ENCODE measurements at regions not wholly inside any gene's neighbourhood (a gene's known extent, or its start where the extent isn't known, plus 50 kb on each side); places are given as distances from the start of the nearest gene placed in this dataset.

DNA sequence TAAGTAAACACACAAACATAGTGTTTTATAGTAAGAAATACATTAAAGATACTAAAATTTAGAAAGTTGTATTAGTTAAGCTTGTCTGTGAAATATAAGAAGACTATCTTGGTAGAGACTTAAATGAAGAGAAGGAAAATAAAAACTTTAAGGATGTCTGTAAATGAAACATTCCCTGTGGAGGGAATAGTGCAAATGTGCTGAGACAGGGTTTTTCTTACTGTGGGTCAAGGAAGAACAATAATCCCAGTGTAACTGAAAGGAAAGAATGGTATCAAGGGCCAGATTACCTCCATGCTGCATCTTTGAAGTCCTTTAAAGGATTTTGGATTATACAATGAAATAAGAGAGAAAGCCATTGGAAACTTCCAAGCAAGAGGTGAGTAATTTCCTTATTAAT lies 547.5 kb upstream of the PCDH15 start:
- no peak for DNase-seq (ENCODE audit: insufficient read length, low spot score)
- no peak for FAIRE-seq
- TF ChIP-seq POLR2A (IDR thresholded peaks at IDR 0.05; ENCODE audit: low read depth, low read length) = no peak

DNA sequence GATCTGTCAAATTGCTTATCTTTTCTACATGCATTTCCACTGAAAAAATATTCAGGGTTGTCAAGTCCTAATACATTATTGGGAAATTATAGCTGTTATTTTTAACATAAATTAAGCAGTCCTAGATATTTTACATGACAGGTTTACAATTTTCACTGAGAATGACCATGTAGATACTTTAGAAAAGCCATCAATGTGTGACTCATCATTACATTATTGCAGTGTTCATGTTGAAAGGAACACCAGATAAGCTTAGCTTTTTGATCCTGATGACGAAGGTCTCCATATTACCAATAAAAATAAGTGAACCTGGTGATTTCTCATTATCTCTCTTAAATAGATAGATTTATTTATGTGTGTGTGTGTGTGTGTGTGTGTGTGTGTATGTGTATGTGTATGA lies 529.5 kb upstream of the PCDH15 start:
- TF ChIP-seq POLR2A (IDR thresholded peaks at IDR 0.05; ENCODE audit: low read depth, low read length) = no peak
- FAIRE-seq (peak; percentile 55), DNase-seq (ENCODE audit: insufficient read length, low spot score) (no peak)

DNA sequence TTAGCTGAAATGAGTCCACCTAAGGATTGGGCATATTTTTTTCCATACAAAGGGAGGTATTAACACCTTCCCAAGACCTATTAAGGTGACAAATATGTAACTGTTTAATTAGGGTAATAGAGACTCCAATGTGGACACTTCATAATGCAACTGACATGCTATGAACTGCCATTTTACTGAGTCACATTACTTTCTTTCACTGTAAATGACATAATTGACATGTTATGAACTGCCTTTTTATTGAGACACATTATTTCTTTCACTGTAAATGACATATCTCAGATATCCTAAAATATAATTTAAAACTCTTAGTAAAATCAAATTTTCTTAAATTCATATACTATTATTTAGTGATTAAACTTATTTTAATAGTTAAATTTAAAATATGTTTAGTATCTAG lies 528.8 kb upstream of the PCDH15 start:
- TF ChIP-seq POLR2A (IDR thresholded peaks at IDR 0.05; ENCODE audit: low read depth, low read length) = no peak
- no peak for DNase-seq (ENCODE audit: insufficient read length, low spot score)
- no peak for FAIRE-seq

DNA sequence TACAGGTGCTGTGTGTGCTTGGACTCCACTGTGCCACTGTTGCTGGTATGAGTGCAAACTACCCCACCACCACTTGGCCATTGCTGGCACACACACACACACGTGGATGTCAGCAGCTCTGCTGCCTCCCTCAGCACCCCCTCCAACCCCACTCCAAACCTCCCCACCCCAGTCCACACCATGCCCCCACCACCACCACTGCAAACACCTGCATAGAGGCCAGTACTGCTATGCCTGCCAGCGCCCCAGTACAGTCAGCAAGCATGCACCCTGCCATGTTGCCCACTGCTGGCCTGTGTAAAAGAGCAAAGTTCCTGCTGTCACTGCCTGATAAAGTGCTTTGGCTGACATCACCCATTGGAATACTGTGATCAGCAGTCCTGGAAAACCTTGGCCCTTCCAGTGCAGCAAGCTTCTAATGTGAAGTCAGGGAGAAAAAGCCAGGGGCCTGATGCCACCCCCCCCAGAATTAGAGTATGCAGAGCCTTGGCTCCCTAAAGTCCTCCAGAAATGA lies 519.2 kb upstream of the PCDH15 start:
- FAIRE-seq (no peak), DNase-seq (ENCODE audit: insufficient read length, low spot score) (no peak)
- no peak for TF ChIP-seq POLR2A (IDR thresholded peaks at IDR 0.05; ENCODE audit: low read depth, low read length)

DNA sequence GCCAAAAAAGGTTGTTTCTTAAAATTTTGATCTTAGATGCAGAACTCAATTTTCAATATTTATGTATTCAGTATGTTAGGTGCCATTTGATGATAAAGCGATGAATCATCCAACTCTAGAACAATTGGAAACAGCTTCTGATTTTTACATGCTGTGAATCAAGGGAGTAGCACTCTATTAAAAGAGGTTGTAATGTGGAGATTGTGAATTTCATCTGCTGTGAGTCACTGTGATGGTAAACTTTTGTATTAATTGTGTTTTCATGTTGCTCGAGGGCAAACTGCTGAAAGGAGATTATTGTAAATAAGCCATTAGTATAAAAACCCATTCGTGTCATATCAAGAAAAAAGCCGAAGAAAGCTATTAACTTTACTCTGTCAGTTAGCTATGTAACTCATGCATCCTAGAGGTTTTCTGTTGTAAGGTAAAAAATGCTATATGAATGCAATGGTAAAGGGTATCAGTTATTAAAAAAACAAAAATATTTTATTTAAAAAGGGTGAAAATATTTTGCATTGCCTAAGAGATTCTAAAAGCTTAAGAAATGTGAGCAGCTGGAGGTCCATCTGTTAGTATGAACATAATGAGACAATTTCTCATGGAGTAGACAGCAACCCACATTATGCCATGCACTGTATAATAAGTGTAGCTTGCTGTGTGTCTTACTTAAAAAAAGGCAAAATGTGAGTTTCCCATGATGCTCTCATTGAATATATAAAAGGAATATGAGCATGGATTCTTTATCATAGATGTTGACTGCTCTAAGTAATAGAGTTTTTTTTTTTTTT lies 511.0 kb upstream of the PCDH15 start:
- DNase-seq (ENCODE audit: insufficient read length, low spot score) (no peak), FAIRE-seq (peak; percentile 61)
- TF ChIP-seq POLR2A (IDR thresholded peaks at IDR 0.05; ENCODE audit: low read depth, low read length) = no peak

DNA sequence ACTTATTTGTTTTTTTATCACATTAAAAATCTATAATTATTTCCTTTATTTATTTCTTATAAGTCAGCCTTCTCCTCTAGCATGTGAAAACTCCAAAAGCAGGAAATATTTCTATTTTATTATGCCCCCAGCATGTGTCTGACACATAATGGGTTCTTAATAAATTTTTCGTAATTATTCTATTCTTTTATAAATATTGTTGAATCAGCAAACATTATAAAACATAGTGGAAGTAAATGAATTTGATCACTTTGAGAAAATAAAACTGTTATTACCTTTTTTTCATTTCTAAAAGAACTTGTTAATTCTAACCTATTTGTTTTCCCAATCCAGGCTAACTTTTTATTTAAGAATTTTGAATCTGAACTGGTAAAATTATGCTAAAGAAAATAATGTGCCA lies 509.1 kb upstream of the PCDH15 start:
- no peak for TF ChIP-seq POLR2A (IDR thresholded peaks at IDR 0.05; ENCODE audit: low read depth, low read length)
- FAIRE-seq (no peak), DNase-seq (ENCODE audit: insufficient read length, low spot score) (no peak)

DNA sequence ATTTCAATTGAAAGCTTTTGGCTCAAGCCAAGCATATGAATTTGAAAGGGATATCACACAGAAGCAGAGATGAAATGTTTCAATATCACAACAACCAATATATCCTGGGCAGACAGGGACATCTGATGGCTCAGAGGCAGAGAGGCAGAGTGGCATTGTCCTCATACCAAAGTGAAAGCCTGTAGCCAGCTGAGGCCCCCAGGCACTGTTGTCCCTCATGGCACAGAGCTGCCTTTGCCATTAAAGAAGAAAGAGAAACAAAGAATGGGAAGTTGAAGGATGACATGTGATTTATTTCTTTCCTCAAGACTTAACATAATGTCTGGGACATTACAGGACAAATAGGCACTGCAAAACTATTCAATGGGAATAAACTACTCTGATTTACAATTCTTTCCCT lies 504.3 kb upstream of the PCDH15 start:
- FAIRE-seq = no peak
- no peak for TF ChIP-seq POLR2A (IDR thresholded peaks at IDR 0.05; ENCODE audit: low read depth, low read length)
- no peak for DNase-seq (ENCODE audit: insufficient read length, low spot score)

DNA sequence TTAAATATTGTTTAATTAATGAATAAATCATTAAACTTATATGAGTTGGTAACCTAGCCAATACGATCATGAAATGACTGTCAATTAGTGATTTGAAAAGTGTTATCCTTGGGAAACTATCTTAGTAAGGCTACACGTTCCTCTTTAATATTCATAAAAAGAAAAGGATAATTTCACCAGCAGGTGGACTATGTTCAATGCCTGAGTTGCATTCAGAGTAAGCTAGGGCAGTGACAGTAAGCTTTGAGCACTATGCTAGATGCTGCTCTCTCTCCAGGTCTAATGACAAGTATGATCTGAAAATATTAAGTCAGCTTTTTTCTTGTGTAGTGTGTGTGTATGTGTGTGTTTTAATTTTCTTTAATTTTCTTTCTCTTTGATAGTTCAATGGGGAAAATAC lies 486.3 kb upstream of the PCDH15 start:
- DNase-seq (ENCODE audit: insufficient read length, low spot score) (no peak), FAIRE-seq (no peak)
- TF ChIP-seq POLR2A (IDR thresholded peaks at IDR 0.05; ENCODE audit: low read depth, low read length) = no peak

DNA sequence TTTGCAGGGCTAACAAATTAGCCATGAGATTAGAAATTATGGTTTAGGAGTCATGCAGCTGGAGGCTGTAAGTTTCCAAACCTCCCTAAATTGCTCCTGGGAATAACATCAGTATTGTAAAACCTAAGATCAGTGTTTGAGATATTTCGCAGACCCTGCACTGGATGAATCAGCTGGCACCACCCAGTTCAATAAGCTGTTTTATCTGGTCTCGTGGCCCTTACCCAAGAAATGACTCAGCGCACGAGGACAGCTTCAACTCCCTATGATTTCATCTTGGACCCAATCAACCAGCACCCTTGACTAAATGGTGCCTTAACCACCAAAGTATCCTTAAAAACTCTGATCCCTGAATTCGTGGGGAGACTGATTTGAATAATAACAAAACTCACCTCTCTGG lies 482.0 kb upstream of the PCDH15 start:
- TF ChIP-seq POLR2A (IDR thresholded peaks at IDR 0.05; ENCODE audit: low read depth, low read length) = no peak
- FAIRE-seq (no peak), DNase-seq (ENCODE audit: insufficient read length, low spot score) (no peak)

DNA sequence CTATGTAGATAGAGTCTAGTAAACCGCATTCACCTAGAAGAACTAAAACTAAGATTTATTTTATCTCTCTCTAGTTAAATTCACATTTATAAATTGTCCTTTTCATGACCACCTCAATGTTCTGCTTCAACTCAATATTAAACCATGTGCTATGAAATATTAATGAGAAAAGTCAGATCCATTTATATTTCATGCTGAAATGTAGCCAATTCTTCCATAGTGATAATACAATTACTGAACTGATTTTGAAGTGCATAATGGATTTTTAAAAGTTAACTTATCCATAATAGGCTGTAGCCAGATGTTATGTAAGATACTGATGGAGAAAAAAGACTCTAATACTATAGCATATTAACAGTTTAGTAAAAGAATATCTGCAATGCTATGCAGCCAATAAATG lies 479.7 kb upstream of the PCDH15 start:
- FAIRE-seq (no peak), DNase-seq (ENCODE audit: insufficient read length, low spot score) (no peak)
- TF ChIP-seq POLR2A (IDR thresholded peaks at IDR 0.05; ENCODE audit: low read depth, low read length) = no peak

DNA sequence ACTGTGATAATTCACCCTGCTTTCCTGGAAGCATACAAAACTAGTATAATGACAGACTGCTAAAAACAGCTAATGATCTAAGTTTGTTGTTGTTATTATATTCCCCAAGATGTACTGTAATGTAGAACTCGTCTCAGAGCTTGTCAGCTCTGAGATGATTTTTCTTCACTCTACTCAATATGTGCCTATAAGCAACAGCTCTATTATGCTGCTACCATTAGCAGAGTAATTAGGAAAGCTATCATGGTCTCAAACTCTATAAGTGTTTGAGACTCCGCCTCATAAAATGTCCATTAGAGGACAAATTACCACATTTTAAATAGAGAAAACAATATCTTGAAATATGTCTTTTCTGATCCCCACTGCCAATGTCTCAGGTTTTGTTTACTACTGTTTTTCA lies 476.5 kb upstream of the PCDH15 start:
- TF ChIP-seq POLR2A (IDR thresholded peaks at IDR 0.05; ENCODE audit: low read depth, low read length) = no peak
- DNase-seq (ENCODE audit: insufficient read length, low spot score) (no peak), FAIRE-seq (no peak)

DNA sequence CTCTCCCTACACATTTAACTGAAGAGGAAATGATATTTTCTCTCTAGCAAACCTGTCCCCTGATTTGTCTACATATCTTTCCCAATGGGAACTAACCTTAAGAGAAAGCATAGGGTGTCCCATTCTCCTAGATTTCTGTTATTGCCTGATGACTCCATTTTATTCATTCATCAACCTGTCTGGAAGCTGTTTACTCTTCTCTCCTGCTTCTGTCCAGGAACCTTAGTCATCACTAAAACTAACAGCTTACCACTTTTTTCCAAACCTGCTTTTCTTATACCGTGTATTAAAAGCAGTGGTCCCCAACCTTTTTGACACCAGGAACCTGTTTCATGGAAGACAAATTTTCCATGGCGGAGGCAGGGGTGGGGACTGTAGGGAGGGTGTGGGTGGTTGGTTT lies 473.3 kb upstream of the PCDH15 start:
- no peak for TF ChIP-seq POLR2A (IDR thresholded peaks at IDR 0.05; ENCODE audit: low read depth, low read length)
- DNase-seq (ENCODE audit: insufficient read length, low spot score) (no peak), FAIRE-seq (peak; percentile 36)

DNA sequence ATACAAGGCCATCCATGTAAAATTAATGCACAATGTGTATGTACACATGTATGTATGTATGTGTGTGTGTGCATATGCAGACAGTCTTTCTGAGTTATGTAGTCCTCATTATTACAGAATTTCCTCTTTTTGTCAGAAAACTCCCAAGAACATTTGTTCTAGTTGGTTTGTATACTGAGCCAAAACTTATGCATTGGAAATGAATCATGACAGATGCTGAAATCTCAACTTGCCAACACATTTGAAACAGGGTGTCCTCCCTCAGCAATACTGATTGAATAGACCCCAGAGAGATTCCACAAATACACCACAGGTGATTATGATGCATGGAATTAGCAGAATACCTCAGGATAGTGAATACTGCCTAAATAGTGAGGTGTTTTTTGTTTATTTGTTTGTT lies 472.9 kb upstream of the PCDH15 start:
- DNase-seq (ENCODE audit: insufficient read length, low spot score) = no peak
- TF ChIP-seq POLR2A (IDR thresholded peaks at IDR 0.05; ENCODE audit: low read depth, low read length) = no peak
- FAIRE-seq = peak; percentile 11

DNA sequence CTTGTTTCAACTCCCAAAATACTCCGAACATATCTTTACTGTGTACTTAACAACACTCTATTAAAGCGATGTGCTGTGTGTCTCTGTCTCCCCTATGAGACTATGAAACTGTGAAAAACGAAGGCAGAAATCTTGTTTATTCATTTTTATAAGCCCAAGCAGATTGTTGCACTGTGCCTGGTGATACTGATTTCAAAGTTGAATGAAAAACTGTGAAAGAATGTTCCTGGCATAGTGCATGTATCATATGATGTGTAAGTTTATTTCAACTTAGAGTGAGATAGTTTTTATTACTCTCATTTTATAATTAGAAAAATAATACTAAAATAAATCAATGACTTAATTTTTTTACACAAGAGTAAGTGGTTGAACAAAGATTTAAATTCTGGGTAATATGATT lies 471.9 kb upstream of the PCDH15 start:
- DNase-seq (ENCODE audit: insufficient read length, low spot score) = no peak
- no peak for TF ChIP-seq POLR2A (IDR thresholded peaks at IDR 0.05; ENCODE audit: low read depth, low read length)
- no peak for FAIRE-seq

DNA sequence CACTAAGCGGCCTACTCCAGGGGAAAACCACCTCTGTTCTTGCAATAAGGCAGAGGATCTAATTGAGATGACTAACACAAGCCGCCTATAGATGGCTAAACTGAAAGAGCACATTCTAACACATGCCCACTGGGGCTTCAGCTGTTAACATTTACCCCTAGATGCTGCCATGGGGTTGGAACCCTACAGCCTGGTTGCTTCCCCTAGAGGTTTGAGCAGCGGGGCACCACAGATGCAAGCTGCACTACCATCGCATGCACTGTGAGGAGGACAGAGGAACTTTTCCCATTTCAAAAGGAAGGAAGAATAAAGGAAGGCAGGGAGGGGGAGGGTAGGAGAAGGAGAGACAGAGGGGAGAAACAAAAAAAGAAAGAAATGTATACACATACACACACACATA lies 465.8 kb upstream of the PCDH15 start:
- no peak for DNase-seq (ENCODE audit: insufficient read length, low spot score)
- no peak for TF ChIP-seq POLR2A (IDR thresholded peaks at IDR 0.05; ENCODE audit: low read depth, low read length)
- no peak for FAIRE-seq

Data from H54 (cell line).